GM12872 (cell line): ENCODE measurements at regions not wholly inside any gene's neighbourhood (a gene's known extent, or its start where the extent isn't known, plus 50 kb on each side); places are given as distances from the start of the nearest gene placed in this dataset.

ENCODE experiments used
- CTCF ChIP-seq: IDR thresholded peaks from 3 replicates; pipeline ENCODE4 v1.5.1; 2011; ENCODE audit warnings: low read depth, mild to moderate bottlenecking, low read length, moderate library complexity; ENCODE audit not compliant: insufficient read depth

- no peak for TF ChIP-seq CTCF
These were observed 990.0 kb upstream of the PABPC4L start for GRCh38 chr4:135191596-135191995.

- TF ChIP-seq CTCF: no peak
These were observed 984.4 kb upstream of the PABPC4L start for GRCh38 chr4:135186002-135186401.

- no peak for TF ChIP-seq CTCF
These were observed 983.7 kb upstream of the PABPC4L start for GRCh38 chr4:135185256-135185655.

GRCh38 chr4:135184715-135185114 lies 983.1 kb upstream of the PABPC4L start:
- no peak for TF ChIP-seq CTCF

- no peak for TF ChIP-seq CTCF
These were observed 975.7 kb upstream of the PABPC4L start for GRCh38 chr4:135177321-135177720.

GRCh38 chr4:135166661-135167060 lies 965.1 kb upstream of the PABPC4L start:
- TF ChIP-seq CTCF: no peak

GRCh38 chr4:135164601-135165000 lies 963.0 kb upstream of the PABPC4L start:
- no peak for TF ChIP-seq CTCF

- no peak for TF ChIP-seq CTCF
These were observed 942.9 kb upstream of the PABPC4L start for GRCh38 chr4:135144498-135144897.
